ENCODE measurements at regions not wholly inside any gene's neighbourhood (a gene's known extent, or its start where the extent isn't known, plus 50 kb on each side); places are given as distances from the start of the nearest gene placed in this dataset.

DNA sequence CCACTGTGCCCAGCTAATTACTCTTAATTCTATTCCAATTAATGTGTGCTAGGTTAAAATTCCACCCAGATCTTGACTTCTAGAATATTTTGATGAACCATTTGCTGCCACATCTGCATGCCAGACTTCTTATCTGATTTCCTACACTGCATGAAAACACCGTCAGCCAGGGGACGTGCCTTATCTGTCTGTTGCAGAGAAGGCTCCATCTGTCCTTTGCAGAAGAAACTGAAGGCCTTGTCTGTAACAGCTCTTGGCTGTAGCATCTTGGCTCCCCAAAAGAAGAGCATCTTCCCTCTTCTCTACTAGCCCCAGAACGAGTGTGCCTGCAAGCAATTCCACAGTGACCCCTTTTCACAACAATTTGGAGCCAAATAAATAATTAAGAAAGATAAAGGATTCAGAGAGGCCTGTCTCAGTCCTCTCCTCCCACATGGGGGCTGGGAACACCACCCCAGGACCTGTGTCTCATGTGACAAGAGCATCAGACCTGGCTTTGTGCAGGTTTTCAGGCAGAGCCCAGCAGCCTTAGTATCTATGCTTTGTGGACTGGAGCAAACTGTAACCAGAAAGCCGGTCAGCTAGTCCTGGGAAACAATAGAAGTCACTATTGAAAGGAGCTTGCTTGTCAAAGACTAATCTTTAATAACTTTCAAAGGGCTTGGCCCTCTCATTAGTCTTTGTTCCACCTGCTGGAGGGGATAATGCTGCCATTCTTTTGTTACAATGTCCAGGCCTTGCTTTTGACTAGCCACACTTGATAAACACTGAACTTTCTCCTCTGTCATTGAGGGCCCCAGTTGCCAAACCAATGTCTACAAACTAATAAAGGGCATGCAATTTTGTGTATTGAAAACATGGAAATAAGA is 84.0 kb upstream of the NEUROD1 start:
- TF ChIP-seq, protein P1, sequence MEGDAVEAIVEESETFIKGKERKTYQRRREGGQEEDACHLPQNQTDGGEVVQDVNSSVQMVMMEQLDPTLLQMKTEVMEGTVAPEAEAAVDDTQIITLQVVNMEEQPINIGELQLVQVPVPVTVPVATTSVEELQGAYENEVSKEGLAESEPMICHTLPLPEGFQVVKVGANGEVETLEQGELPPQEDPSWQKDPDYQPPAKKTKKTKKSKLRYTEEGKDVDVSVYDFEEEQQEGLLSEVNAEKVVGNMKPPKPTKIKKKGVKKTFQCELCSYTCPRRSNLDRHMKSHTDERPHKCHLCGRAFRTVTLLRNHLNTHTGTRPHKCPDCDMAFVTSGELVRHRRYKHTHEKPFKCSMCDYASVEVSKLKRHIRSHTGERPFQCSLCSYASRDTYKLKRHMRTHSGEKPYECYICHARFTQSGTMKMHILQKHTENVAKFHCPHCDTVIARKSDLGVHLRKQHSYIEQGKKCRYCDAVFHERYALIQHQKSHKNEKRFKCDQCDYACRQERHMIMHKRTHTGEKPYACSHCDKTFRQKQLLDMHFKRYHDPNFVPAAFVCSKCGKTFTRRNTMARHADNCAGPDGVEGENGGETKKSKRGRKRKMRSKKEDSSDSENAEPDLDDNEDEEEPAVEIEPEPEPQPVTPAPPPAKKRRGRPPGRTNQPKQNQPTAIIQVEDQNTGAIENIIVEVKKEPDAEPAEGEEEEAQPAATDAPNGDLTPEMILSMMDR (IDR thresholded peaks at IDR 0.05; ENCODE audit: low read depth, low read length): no peak
- H3K4me3 ChIP-seq (ENCODE audit: low read depth, low read length): no peak overlapping the region

DNA sequence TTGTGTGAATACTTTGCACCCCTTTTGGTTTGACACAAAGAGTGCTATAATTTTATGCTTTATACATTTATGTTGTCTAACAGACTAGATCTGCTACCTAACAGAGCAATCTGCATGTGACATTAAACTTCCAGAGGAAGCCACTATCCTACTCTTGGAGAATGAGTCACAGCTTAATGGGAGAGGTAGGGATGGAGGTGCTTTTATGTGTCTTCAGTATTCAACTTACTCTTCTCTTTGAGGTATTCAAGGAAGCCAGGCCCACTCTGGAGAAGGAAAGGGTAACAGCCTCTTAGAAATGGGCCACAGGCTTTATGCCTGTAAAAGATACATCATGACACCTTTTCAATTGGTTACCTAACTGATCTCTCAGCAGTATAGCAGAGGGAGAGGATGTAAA is 85.8 kb upstream of the NEUROD1 start:
- TF ChIP-seq, protein P1 (IDR thresholded peaks at IDR 0.05; ENCODE audit: low read depth, low read length): no peak
- no peak overlapping the region for H3K4me3 ChIP-seq (ENCODE audit: low read depth, low read length)

DNA sequence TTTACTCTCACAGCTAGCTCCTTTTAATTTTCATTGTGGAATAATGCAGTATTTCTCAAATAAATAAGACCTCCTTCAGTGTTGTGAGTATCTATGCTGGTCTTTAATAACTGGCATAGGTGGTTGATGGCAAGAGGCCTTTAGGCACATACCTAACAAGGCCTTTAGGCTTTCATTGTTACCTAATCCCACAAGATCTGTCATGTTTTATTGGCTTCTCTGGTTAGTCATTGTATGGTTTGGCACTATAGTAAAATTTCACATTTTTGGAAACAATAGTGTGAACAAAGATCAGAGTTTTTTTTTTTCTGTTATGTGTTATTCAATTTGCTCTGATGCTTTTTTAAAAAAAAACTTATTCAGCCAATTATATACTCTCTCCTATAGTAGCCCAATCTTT is 89.8 kb upstream of the NEUROD1 start:
- TF ChIP-seq, protein P1 (IDR thresholded peaks at IDR 0.05; ENCODE audit: low read depth, low read length): no peak
- H3K4me3 ChIP-seq (ENCODE audit: low read depth, low read length): no peak overlapping the region

DNA sequence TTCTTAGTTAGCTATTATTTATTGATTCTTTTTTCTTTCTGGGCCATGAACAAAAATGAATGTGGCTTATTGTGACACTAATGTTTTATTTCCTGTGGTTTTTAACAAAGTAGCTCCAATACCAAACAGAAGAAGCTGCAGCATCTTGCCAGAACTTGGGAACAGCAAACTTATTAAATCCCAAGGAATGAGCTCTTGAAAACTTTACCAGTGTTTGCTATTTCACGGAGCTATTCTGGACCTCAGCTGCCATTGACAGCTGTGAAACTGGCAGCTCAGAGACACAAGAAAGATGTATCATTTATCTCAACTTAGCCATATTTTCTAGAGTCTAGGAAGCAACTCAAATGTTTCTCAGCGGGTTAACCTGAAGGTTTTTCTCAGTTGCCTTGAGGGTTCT is 91.0 kb upstream of the NEUROD1 start:
- no peak overlapping the region for H3K4me3 ChIP-seq (ENCODE audit: low read depth, low read length)
- TF ChIP-seq, protein P1 (IDR thresholded peaks at IDR 0.05; ENCODE audit: low read depth, low read length): no peak

DNA sequence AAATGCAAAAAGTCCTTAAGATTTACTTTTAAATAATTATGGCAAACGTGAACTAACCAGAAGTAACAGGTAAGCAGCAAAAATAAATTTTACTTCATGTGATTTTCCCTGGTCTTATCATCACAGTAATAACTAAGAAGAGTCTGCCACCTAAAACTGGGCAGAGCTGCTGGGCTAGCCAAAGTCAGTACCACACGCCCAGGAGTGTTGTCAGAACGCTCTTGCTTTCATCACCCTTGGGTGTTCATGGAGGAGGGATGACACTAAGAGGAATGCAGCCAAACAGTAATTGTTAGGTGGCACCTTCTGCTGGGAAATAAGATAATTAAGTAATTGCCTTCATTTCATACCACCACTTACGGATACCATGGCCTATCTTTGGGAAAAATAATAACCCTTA is 92.0 kb upstream of the NEUROD1 start:
- TF ChIP-seq, protein P1 (IDR thresholded peaks at IDR 0.05; ENCODE audit: low read depth, low read length): no peak
- H3K4me3 ChIP-seq (ENCODE audit: low read depth, low read length): no peak overlapping the region

DNA sequence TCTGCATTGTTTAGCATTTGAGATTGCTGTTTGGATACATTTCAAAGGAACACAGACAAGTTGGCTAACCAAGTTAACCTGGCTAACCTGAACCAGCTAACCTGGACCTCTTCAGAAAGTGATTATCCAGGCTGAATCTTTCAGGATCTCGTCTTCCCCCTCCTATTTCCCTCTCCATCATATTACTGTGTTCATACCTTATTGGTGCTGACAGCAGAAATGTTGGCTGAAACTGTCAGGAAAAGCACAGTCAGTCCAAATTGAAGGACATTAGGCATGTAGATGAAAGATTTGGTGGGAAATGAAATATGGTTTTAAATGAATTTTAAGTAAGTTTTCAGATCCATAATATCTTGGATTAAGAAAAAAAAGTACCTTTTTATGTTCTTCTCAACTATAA is 92.5 kb upstream of the NEUROD1 start:
- no peak overlapping the region for H3K4me3 ChIP-seq (ENCODE audit: low read depth, low read length)
- TF ChIP-seq, protein P1 (IDR thresholded peaks at IDR 0.05; ENCODE audit: low read depth, low read length): no peak

DNA sequence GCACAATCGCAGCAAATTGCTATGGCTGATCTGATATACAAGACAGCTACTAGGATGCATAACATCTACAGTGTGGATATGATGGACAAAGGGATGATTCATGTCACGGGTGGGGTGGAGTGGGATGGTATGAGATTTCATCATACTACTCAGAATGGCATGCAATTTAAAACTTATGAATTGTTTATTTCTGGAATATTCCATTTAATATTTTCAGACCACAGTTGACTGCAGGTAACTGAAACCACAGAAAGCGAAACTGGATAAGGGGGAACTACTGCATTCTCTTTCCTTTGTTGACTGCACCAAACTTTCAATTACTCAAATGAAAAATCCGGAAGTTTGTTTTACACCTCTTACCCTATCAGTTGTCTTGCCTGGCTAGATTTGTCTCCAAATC is 94.4 kb upstream of the NEUROD1 start:
- TF ChIP-seq, protein P1 (IDR thresholded peaks at IDR 0.05; ENCODE audit: low read depth, low read length): no peak
- H3K4me3 ChIP-seq (ENCODE audit: low read depth, low read length): no peak overlapping the region

Measured in WI38 (cell line).